Astrocyte of the cerebellum (primary cell): ENCODE measurements at regions not wholly inside any gene's neighbourhood (a gene's known extent, or its start where the extent isn't known, plus 50 kb on each side); places are given as distances from the start of the nearest gene placed in this dataset.

Experiments used
- DNase-seq: peaks from one replicate; pipeline ENCODE4 v3.0.0-alpha.2; 2011; ENCODE audit warnings: low read depth
- H3K4me3 ChIP-seq: 2 replicates; pipeline ENCODE4 v1.5.1; 2011; ENCODE audit warnings: mild to moderate bottlenecking, low read depth, low read length, moderate library complexity
- in situ Hi-C: cut with HindIII; loops from 2 replicates; pipeline ENCODE4 v1.10.0; 2017; ENCODE audit warnings: low sequenced_read_pairs
- TF ChIP-seq, protein P1 (sequence below): IDR thresholded peaks from 2 replicates; pipeline ENCODE4 v1.5.1; 2012; ENCODE audit warnings: low read length, low read depth, moderate library complexity, mild to moderate bottlenecking; ENCODE audit errors: missing control alignments

GRCh38 chr9:81125446-81126092 is 563.8 kb downstream of the TLE1 start:
- in situ Hi-C loops, result no loop called here
- DNase-seq, result no peak
- no peak overlapping the region for H3K4me3 ChIP-seq
- TF ChIP-seq, protein P1, sequence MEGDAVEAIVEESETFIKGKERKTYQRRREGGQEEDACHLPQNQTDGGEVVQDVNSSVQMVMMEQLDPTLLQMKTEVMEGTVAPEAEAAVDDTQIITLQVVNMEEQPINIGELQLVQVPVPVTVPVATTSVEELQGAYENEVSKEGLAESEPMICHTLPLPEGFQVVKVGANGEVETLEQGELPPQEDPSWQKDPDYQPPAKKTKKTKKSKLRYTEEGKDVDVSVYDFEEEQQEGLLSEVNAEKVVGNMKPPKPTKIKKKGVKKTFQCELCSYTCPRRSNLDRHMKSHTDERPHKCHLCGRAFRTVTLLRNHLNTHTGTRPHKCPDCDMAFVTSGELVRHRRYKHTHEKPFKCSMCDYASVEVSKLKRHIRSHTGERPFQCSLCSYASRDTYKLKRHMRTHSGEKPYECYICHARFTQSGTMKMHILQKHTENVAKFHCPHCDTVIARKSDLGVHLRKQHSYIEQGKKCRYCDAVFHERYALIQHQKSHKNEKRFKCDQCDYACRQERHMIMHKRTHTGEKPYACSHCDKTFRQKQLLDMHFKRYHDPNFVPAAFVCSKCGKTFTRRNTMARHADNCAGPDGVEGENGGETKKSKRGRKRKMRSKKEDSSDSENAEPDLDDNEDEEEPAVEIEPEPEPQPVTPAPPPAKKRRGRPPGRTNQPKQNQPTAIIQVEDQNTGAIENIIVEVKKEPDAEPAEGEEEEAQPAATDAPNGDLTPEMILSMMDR, result no peak

GRCh38 chr9:81123526-81123925 is 565.8 kb downstream of the TLE1 start:
- no peak for DNase-seq
- in situ Hi-C loops, result no loop called here
- no peak overlapping the region for H3K4me3 ChIP-seq
- TF ChIP-seq, protein P1, result no peak

GRCh38 chr9:81122749-81123148 is 566.6 kb downstream of the TLE1 start:
- in situ Hi-C loops, result no loop called here
- H3K4me3 ChIP-seq, result no peak overlapping the region
- DNase-seq, result no peak
- TF ChIP-seq, protein P1, result no peak

- DNase-seq, result no peak
- TF ChIP-seq, protein P1, result no peak
- in situ Hi-C loops, result no loop called here
- H3K4me3 ChIP-seq, result no peak overlapping the region
These were observed 569.8 kb downstream of the TLE1 start for GRCh38 chr9:81119591-81119990.

GRCh38 chr9:81118416-81118815 is 570.9 kb downstream of the TLE1 start:
- TF ChIP-seq, protein P1, result no peak
- H3K4me3 ChIP-seq, result no peak overlapping the region
- no peak for DNase-seq
- in situ Hi-C loops, result no loop called here

DNA sequence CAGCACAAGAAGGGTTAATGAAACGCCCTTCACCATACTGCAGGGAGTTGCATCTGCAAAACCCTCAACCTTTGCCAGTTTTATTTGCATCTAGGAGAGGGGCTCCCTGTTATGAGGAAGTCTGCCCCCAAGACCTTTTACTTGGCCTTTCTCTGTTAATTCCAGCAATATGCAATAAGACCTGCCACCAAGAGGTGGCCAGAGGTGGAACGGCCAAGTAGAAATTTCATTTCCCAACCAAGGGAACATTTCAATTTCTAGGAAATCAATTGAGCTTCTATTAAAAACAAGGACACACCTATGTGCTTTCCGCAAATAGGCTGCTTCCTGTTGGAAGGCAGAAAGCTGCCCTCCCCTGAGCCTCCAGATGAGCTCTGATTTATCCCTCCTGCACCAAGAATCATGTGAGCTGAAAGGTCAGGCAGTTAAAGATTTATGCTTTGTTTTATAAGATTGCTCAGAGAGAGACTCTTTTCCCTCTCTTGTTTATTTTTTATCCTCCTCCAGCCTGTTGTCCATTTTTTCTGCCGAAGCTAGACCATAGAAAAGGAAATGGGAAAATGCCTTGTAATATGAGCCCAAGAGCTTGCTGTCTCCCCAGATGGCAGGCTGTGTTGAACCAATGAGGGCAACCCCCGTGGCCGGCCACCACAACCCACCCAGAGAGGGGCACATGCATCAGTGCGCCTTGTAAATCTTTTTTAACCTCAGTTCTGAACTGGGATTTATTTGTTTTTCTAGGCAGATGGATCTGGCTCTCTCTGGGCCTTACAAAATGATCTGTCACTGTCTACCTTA is 572.8 kb downstream of the TLE1 start:
- TF ChIP-seq, protein P1, result no peak
- in situ Hi-C loops, result no loop called here

More for the DNA sequence above, 572.8 kb downstream of the TLE1 start:
- H3K4me3 ChIP-seq, result no peak overlapping the region
- no peak for DNase-seq
